Parathyroid adenoma (tissue), 2 donors: ENCODE measurements at regions not wholly inside any gene's neighbourhood (a gene's known extent, or its start where the extent isn't known, plus 50 kb on each side); places are given as distances from the start of the nearest gene placed in this dataset.

Experiments
- H2AFZ ChIP-seq: fragments of 300-600 bp; sonication (generic); one replicate; pipeline ENCODE4 v1.7.0; 2017; ENCODE audit warnings: antibody characterized with exemption, mild to moderate bottlenecking
- H3K27ac ChIP-seq: fragments of 300-600 bp; sonication (generic); one replicate; pipeline ENCODE4 v1.7.0; 2017
- H3K27me3 ChIP-seq: fragments of 300-600 bp; sonication (generic); one replicate; pipeline ENCODE4 v1.7.0; 2017; ENCODE audit warnings: low read length; ENCODE audit not compliant: control insufficient read depth, insufficient read depth
- H3K36me3 ChIP-seq: fragments of 300-600 bp; sonication (generic); one replicate; pipeline ENCODE4 v1.7.0; 2017; ENCODE audit warnings: low read length; ENCODE audit not compliant: control insufficient read depth, insufficient read depth
- H3K4me1 ChIP-seq: fragments of 300-600 bp; sonication (generic); one replicate; pipeline ENCODE4 v1.7.0; 2017; ENCODE audit warnings: control low read depth
- H3K4me2 ChIP-seq: fragments of 300-600 bp; sonication (generic); one replicate; pipeline ENCODE4 v1.7.0; 2017; ENCODE audit warnings: low read length
- H3K4me3 ChIP-seq: fragments of 300-600 bp; sonication (generic); one replicate; pipeline ENCODE4 v1.7.0; 2017; ENCODE audit warnings: low read depth, low read length
- H3K79me2 ChIP-seq: fragments of 300-600 bp; sonication (generic); one replicate; pipeline ENCODE4 v1.7.0; 2017; ENCODE audit warnings: control low read depth
- H3K9ac ChIP-seq: fragments of 300-600 bp; sonication (generic); one replicate; pipeline ENCODE4 v1.7.0; 2017; ENCODE audit warnings: mild to moderate bottlenecking
- H3K9me3 ChIP-seq: fragments of 300-600 bp; sonication (generic); one replicate; pipeline ENCODE4 v1.7.0; 2017; ENCODE audit warnings: low read length; ENCODE audit not compliant: control insufficient read depth
- CTCF ChIP-seq: fragments of 300-600 bp; sonication (generic); IDR thresholded peaks from one replicate; pipeline ENCODE4 v1.7.0; 2017; ENCODE audit warnings: antibody characterized with exemption, mild to moderate bottlenecking
- donor health status: primary hyperparathyroidism.

GRCh38 chr1:178628637-178629251, 96.3 kb upstream of the RALGPS2 start:
- H2AFZ ChIP-seq: no peak overlapping the region
- no peaks in the 10 kb centered on the region for H3K9me3 ChIP-seq
- no peak overlapping the region for H3K4me3 ChIP-seq
- TF ChIP-seq CTCF: no peak
- no peak overlapping the region for H3K9ac ChIP-seq
- H3K4me1 ChIP-seq: no peaks in the 10 kb centered on the region
- H3K27ac ChIP-seq: no peak overlapping the region
- no peaks in the 10 kb centered on the region for H3K36me3 ChIP-seq
- no peaks in the 10 kb centered on the region for H3K79me2 ChIP-seq
- H3K27me3 ChIP-seq: no peaks in the 10 kb centered on the region
- H3K4me2 ChIP-seq: no peak overlapping the region

GRCh38 chr1:178629252-178630154, 95.5 kb upstream of the RALGPS2 start:
- Histone ChIP-seq H3K4me2 (no peak overlapping the region), H3K27me3 (no peaks in the 10 kb centered on the region), H3K79me2 (no peaks in the 10 kb centered on the region), H3K9me3 (no peaks in the 10 kb centered on the region), H3K4me1 (no peaks in the 10 kb centered on the region), H3K36me3 (no peaks in the 10 kb centered on the region), H3K27ac (no peak overlapping the region), H2AFZ (no peak overlapping the region), H3K9ac (no peak overlapping the region), H3K4me3 (no peak overlapping the region)
- no peak for TF ChIP-seq CTCF

- Histone ChIP-seq H3K9me3 (no peaks in the 10 kb centered on the region), H3K27me3 (no peaks in the 10 kb centered on the region), H3K4me3 (no peak overlapping the region), H3K4me2 (no peak overlapping the region), H3K4me1 (no peaks in the 10 kb centered on the region), H3K27ac (no peak overlapping the region), H3K79me2 (no peaks in the 10 kb centered on the region), H3K36me3 (no peaks in the 10 kb centered on the region), H3K9ac (no peak overlapping the region), H2AFZ (no peak overlapping the region)
- no peak for TF ChIP-seq CTCF
Measured at GRCh38 chr1:178630417-178630816, 94.6 kb upstream of the RALGPS2 start.

- H2AFZ ChIP-seq: no peak overlapping the region
- no peak overlapping the region for H3K27ac ChIP-seq
- no peaks in the 10 kb centered on the region for H3K79me2 ChIP-seq
- H3K4me1 ChIP-seq: no peaks in the 10 kb centered on the region
- H3K4me2 ChIP-seq: no peak overlapping the region
- H3K9ac ChIP-seq: no peak overlapping the region
- H3K36me3 ChIP-seq: no peaks in the 10 kb centered on the region
- no peaks in the 10 kb centered on the region for H3K9me3 ChIP-seq
- no peak overlapping the region for H3K4me3 ChIP-seq
- no peak for TF ChIP-seq CTCF
- H3K27me3 ChIP-seq: no peaks in the 10 kb centered on the region
Measured at GRCh38 chr1:178632653-178633052, 92.4 kb upstream of the RALGPS2 start.
